IMR-90 (cell line): ENCODE measurements at regions not wholly inside any gene's neighbourhood (a gene's known extent, or its start where the extent isn't known, plus 50 kb on each side); places are given as distances from the start of the nearest gene placed in this dataset.

Experiments used
- CTCF ChIP-seq: conservative IDR thresholded peaks from 2 replicates; pipeline ENCODE4 v1.5.1; 2012; ENCODE audit warnings: mild to moderate bottlenecking, low read depth, low read length, improper control_type of control experiment
- FOS ChIP-seq: fragments of 150-350 bp; IDR thresholded peaks from 2 replicates; pipeline ENCODE4 v1.6.1; 2016; ENCODE audit warnings: low read depth, low read length
- MAZ ChIP-seq: IDR thresholded peaks from 2 replicates; pipeline ENCODE4 v1.6.1; 2012; ENCODE audit warnings: low read depth, mild to moderate bottlenecking, low read length, improper control_type of control experiment, moderate library complexity, borderline replicate concordance
- POLR2A ChIP-seq: IDR thresholded peaks from 2 replicates; pipeline ENCODE4 v1.6.1; 2012; ENCODE audit warnings: mild to moderate bottlenecking, low read depth, low read length
- RAD21 ChIP-seq: IDR thresholded peaks from 2 replicates; pipeline ENCODE4 v1.6.1; 2012; ENCODE audit warnings: low read length, improper control_type of control experiment
- USF2 ChIP-seq: fragments of 150-350 bp; IDR thresholded peaks from 2 replicates; pipeline ENCODE4 v1.6.1; 2017; ENCODE audit warnings: mild to moderate bottlenecking, antibody characterized with exemption, low read length, low read depth

GRCh38 chrX:16239211-16239610 lies 71.9 kb downstream of the MAGEB17 start:
- TF ChIP-seq POLR2A (no peak), RAD21 (no peak), CTCF (no peak), MAZ (no peak), FOS (no peak), USF2 (peak; percentile 61)
